Putamen (tissue), 1 donor: ENCODE measurements at regions not wholly inside any gene's neighbourhood (a gene's known extent, or its start where the extent isn't known, plus 50 kb on each side); places are given as distances from the start of the nearest gene placed in this dataset.

ENCODE experiments used
- DNase-seq: peaks from one replicate; pipeline ENCODE4 v3.0.0-alpha.2; 2016; ENCODE audit warnings: low spot score

DNA sequence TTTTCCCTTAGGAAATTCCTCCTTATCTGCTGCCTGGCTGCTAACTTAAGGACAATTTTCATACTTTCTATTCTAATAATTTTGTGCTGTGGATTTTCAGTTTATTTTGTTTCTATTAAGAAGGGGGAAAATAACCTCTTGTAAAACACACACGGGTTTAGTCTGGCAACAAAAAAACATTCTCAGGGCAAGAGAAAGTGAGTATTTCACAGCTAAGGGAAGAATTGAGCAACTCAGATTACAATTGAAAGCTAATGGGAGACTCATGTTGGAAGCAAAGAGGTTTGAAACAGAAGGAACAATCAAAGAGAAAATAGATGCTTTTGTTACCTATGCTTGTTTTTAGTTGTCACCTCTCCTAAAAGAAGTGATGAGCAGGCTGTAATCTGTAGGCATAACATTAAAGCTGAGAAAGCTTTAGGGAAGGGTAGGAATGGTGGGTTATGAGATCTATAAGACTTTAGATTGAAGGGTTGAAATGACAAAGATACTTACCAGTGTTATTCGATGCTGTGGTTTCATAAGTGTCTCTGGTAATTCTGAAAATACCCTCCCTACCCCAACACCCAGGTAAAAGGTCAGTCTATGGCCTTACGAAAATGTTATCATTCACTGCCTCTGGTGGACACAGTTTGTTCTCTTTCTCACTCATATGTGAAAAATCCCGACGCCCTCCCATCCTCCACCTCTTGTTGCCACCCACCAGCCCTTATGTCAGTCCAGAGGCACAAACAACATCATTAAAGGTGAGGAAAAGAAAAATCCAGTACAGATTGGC, 510.9 kb downstream of the TXNL1 start:
- DNase-seq = no peak

- no peak for DNase-seq
These were observed 514.2 kb downstream of the TXNL1 start for GRCh38 chr18:56124186-56124585.

GRCh38 chr18:56121669-56122068, 516.7 kb downstream of the TXNL1 start:
- DNase-seq = no peak

DNA sequence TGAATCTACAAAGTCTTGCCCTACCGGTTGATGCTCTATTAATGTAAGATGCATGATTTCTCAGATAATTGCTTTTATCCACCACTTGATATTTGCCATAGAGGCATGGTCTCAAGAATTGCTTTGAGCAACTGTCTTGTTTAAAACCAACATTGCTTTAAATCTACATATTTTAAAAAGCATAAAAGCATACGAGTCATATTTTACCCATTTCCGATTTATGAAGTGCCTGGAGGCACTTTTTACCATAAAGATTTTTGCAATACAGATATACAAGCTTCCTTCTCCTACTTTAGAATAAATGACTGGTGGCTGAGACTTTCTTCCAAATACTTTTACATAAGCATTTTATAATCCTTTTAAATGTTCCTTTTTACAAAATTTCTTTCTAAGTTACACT, 517.6 kb downstream of the TXNL1 start:
- DNase-seq = no peak

DNA sequence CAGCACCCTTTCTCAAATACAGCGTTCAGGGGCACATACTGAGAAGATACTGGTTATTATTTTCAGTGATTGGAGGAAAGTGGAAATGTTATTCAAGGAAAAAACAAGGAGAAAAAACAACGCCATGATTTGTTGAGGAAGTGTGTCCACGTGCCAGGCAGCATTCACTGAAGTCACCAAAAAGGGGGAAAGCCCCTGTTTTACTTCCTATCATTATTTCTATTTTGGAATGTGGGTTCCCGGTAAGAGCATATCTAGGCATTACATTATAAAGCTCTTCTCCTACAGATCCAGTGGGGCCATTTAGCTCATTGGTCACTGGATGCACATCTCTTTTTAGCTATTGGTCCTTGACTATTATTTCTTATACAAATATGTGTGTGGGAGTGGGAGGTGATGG, 518.7 kb downstream of the TXNL1 start:
- DNase-seq = no peak

DNA sequence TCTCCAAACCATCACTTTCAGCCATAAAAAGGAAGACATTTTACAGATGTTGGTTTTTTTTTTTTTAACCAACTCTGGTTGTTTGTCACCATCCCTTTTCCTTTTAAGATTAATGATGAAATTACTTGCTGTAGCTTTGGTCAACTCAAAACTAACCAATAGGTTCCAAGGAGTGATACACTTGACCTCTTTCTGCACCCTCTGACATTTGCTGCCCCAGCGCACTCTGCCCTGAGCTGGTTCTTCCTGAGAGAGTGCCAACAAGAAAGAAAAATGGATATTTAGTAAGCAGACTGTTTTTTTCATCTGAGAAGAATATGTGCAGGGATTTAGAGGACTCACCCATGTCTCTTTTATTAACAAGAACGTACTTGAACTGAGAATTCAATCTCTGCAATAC, 520.0 kb downstream of the TXNL1 start:
- DNase-seq = no peak

DNA sequence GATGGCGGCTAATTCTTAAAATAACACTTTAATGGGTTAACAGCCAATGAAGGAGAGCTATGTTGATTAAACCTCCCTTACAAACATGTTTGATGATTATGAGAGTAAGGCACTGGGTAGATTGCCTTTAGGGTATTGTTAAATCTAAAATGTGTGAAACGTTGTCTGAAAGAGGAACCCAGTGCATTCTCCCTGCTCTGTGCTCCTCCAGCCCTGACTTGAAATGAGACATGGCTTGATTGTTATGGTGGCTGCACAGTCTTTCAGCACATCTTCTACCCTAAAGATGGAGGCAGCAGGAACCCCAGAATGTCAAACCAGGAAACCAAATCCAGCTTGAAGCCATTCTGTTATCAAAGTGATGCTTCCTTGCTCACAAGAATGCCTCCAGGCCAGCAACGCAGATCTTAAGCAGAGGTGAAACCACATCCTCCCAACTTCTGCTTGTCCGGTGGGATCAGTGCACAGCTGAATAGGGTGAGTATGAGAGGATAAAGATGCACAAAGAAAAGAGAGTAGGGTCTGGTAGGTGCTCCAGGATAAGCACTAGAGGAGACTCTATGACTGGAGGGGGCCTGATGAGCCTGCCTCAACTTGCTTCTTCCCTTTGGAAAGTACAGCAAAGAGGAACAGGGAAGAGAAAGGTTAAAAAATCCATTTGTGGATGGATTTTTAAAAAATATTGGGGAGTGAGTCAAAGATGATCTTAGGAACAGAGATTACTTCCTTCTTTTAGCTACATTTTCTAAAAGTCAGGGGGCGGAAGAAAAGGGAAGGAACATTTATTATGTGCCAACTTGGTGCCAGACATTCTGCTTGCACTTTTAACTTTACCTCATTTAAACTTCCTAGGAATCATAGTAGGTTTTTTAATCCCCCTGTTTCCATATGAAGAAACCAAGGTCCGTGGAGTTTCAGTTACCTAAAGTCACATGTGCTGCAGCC, 523.0 kb downstream of the TXNL1 start:
- DNase-seq = peak; percentile 17

- no peak for DNase-seq
These were observed 525.0 kb upstream of the TCF4 start for GRCh38 chr18:56112984-56113383.

GRCh38 chr18:56112013-56112749, 524.2 kb upstream of the TCF4 start:
- no peak for DNase-seq

DNA sequence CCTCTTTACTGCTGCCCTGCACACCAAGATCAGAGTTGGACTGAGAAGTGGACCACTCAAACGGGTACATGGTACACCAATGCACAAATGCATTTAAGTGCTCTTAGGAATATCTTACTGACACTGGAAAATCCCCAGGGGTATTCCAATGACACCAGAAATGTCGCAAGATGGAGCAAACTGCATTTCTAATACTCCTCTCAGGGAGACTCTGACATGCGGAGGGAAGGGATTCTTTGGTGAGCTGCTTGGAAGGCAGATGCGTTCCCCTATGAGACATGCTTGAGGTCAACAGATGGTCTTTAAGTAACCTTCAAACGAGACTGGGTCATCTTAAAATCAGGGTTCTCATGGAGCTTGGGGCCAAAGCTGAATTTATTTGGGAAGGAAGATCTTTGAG, 521.8 kb upstream of the TCF4 start:
- DNase-seq = no peak

DNA sequence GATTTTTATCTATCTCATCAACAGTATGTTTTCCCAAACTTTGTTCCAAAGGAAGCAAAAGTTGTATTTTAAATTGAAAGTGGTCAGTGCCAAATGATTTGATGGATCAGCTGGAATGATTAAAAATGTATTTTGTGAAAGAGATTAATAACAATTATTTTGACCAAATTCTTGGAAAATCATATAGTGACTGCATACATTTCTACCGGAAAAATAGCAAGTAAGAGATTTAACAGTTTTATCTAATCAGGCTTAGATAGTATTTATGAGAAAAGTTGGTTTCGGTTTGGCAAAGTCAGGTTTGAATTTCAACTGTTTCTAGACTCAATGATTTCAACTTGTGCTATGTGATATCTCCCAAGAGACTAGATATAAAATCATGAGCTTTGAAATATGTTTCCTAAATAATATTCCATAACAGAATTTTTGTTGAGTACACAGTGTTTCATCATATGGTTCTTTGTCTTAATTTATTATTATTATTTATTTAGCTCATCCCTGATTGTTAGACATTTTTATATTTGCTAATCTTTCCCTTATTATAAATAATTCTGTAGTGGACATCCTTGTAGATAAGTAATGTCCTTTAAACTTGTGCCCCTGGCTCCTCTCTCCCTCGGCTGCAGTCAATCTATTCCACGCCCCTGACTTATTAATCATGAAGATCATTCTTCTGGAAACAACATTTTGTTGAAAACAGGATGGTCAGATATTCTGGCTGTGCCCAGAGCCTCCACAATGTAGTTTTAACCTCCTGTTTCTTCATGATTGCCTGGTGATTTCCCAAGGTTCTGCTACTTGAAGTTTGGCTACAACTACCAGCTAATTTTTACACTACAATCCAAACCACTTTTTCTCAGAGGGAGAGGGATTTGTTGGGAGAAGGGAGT, 520.7 kb upstream of the TCF4 start:
- no peak for DNase-seq

GRCh38 chr18:56107821-56108477, 520.0 kb upstream of the TCF4 start:
- DNase-seq = no peak

- no peak for DNase-seq
These were observed 512.2 kb upstream of the TCF4 start for GRCh38 chr18:56100090-56100722.

DNA sequence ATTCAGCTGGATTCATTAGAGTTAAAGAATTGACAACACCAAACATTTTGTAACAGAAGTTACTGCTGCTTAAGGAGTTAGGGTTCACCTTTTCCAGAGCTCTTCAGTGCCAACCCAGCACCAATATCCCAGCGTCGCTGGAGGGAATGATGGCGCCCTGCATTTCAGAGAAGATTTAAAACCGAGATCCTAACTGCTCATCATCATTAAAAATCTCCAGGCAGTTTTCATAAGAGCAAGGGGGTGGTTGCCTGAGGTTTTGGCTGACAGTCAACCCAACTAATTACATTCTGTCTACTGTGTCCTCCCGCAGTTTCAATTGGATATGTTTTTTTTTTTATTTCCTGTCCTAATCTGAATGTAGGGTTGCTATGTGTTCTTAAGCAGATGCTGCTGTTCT, 509.6 kb upstream of the TCF4 start:
- DNase-seq = no peak

GRCh38 chr18:56096861-56097260, 508.9 kb upstream of the TCF4 start:
- DNase-seq = no peak

- no peak for DNase-seq
These were observed 501.7 kb upstream of the TCF4 start for GRCh38 chr18:56089612-56090258.

DNA sequence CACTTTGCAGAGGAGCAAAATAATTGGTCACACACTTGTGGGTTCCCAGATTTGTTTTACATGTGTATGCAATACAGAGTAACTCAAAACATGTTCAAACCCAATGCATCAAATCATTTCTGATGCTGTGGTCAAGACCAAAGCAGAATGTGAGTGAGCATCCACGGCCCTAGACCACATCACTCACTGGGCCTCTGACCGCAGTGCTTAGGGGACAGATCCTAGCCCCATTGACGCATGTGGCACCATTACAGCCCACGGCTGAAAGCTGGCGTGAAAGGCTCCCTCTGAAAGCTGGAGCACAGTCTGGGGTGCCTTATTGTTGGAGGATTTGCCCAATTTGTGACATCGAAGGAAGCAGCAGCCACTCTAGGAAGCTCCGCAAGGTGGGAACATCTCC, 498.8 kb upstream of the TCF4 start:
- no peak for DNase-seq

DNA sequence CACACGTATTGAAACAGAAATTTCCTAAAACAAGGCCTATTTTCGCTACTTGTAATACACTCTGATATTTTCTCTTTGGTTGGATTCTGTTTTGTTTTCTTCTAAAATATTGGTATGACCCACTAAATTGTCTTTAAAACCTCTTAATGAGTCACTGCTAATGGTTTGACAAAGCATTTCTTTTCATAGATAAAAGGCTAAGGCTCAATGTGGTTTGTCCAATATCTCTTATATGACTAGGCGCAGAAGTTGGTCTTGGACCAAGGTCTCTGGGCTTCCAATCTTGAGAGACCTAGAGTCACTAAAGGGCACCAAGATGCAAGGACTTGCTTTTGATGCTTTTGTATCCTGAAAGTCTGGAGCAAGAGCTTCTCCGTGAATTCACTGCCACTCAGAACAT, 498.2 kb upstream of the TCF4 start:
- no peak for DNase-seq

GRCh38 chr18:56085551-56085950, 497.6 kb upstream of the TCF4 start:
- no peak for DNase-seq
